Motor neuron (in vitro differentiated cells): ENCODE measurements at regions not wholly inside any gene's neighbourhood (a gene's known extent, or its start where the extent isn't known, plus 50 kb on each side); places are given as distances from the start of the nearest gene placed in this dataset.
A peak's percentile ranks its signal among the peaks of the same experiment; 100 is the strongest.

Experiments used
- ATAC-seq, 8 experiments: fragments of 200-7000 bp; cut with Tn5 transposase; replicated peaks in 6 of 8; 2 replicates each; pipeline ENCODE4 v1.8.0; 2021; ENCODE audit warnings: mild to moderate bottlenecking in 8 of 8, moderate library complexity in 8 of 8
- H3K27ac ChIP-seq, 2 donors: fragments of 250-450 bp; sonication (Bioruptor Pico); 2 replicates each; pipeline ENCODE4 v1.9.0; 2021; ENCODE audit warnings: antibody characterized with exemption in 2 of 2, mild to moderate bottlenecking in 2 of 2, moderate library complexity in 1 of 2
- H3K4me1 ChIP-seq, 2 donors: fragments of 250-450 bp; sonication (Bioruptor Pico); replicated peaks in 1 of 2; 2 replicates each; pipeline ENCODE4 v1.6.1; 2021; ENCODE audit warnings: antibody characterized with exemption in 2 of 2, mild to moderate bottlenecking in 2 of 2, moderate library complexity in 1 of 2
- H3K4me3 ChIP-seq, 5 donors: fragments of 250-450 bp; sonication (Bioruptor Pico); 2 replicates each; pipeline ENCODE4 v1.9.0; 2021; ENCODE audit warnings: antibody characterized with exemption in 5 of 5, mild to moderate bottlenecking in 5 of 5, moderate library complexity in 4 of 5
- WGBS, 10 experiments: fragments of 450-650 bp; shearing (Covaris generic); methylation state at CpG; one replicate each; pipeline ENCODE4 v1.0.0; 2022; 5-methylcytosine and 5-hydroxymethylcytosine counted together
- in situ Hi-C, 9 experiments: fragments of 400-800 bp; cut with MboI; loops; one replicate each; pipeline ENCODE4 v1.15.0; 2021; ENCODE audit warnings: low sequenced_read_pairs in 9 of 9, low pct_unique_long_range_greater_than_20kb in 2 of 9; ENCODE audit not compliant: unreplicated experiment in 9 of 9

DNA sequence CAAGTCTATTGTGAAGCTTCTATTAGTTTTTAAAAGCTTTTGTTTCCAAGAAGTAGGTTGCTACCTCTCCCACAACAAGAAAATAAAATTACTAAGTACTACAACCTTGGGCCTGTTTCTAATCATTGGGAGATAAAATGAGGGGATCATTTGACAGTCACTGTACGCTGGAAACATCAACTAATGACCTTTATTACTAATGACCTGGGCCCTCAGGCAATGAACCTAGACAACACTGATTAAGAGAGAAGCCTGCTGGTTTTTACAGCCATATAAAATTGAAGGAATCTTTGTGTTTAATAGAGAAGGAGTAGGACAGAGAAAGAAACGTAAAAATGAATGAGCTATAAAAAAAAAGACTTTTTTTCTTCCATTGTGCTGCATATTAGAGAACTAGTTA lies 1000.9 kb downstream of the STPG2 start:
- WGBS, 10 experiments = 0 to 83% (median 71%) methylated on average over 1 to 2 of the region's 2 CpGs; no CpG with 5 or more reads in 1 of the 10 experiments
- no peak for ATAC-seq
- Histone ChIP-seq H3K27ac (no peak overlapping the region), H3K4me3 (no peak overlapping the region), H3K4me1 (peaks cover 0 to 2% of the 10 kb centered on the region in 2 donors)
- in situ Hi-C loops = no loop called here

DNA sequence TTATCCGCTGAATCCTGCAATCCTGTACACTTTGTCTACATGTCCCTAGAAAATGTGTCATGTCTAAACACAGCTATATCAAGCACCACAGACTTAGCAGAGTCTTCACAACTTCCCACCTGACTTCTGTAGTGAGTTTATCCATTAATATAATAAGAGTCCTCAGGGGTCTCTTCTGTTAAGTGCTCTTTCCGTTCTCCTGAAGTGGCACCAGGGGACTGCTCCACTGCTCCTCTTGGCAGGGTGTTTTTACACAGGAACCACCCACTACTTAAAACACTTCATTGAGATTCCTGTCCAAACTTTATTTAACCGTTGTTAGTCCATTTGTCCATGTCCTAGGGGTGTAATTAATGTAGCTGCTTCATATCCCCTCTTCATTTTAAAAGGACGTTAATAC lies 1000.4 kb downstream of the STPG2 start:
- ATAC-seq = no peak
- in situ Hi-C loops = no loop called here
- WGBS, 10 experiments = 0 to 100% (median 88%) methylated on average over 3 to 4 of the region's 4 CpGs; no CpG with 5 or more reads in 1 of the 10 experiments
- Histone ChIP-seq H3K4me3 (no peak overlapping the region), H3K27ac (no peak overlapping the region), H3K4me1 (peaks cover 0 to 2% of the 10 kb centered on the region in 2 donors)

DNA sequence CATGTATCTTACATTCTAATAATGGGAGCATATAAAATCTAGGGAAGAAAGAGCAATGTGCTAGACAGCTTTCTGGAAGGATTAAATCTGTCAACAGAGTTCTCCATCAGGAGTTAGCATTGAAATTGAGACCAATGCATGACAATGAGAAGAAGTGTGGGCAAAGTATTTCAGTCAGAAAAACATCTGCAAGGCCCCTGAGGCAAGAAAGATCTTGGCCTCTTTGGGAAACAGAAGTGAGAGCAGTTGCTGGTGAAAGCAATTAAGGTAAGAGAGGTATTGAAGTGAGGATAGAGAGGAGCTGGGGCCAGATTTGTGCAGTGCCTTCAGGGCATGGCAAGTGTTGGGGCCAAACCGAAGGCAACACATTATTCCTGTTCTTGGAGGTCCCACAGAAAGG lies 999.1 kb downstream of the STPG2 start:
- no peak for ATAC-seq
- in situ Hi-C loops = no loop called here
- Histone ChIP-seq H3K4me1 (peaks cover 0 to 2% of the 10 kb centered on the region in 2 donors), H3K4me3 (no peak overlapping the region), H3K27ac (no peak overlapping the region)
- 0 to 100% (median 100%) methylated on average over 1 of the region's 1 CpG; no CpG with 5 or more reads in 7 of the 10 experiments for WGBS, 10 experiments

DNA sequence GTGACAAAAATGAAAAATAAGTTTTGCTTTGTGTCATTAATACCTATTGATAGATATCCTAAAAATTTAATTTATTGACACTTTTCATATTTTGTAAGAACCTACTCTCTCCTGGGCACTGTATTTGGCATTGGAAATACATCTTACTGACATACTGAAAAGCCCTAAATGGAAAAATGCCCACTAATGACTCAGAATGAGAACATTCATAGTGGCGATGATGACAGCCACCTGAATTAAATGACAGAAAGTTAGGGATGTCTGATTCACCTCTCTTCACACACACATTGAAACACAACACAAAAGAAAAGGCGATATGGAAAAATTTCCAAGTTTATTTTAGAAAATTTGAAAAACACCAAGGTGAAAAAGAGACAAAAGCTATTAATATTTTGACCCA lies 992.3 kb downstream of the STPG2 start:
- ATAC-seq = no peak
- Histone ChIP-seq H3K27ac (no peak overlapping the region), H3K4me1 (peaks cover 0 to 5% of the 10 kb centered on the region in 2 donors), H3K4me3 (no peak overlapping the region)
- in situ Hi-C loops = no loop called here
- WGBS, 10 experiments = 0 to 100% (median 52%) methylated on average over 1 to 2 of the region's 2 CpGs; no CpG with 5 or more reads in 4 of the 10 experiments

DNA sequence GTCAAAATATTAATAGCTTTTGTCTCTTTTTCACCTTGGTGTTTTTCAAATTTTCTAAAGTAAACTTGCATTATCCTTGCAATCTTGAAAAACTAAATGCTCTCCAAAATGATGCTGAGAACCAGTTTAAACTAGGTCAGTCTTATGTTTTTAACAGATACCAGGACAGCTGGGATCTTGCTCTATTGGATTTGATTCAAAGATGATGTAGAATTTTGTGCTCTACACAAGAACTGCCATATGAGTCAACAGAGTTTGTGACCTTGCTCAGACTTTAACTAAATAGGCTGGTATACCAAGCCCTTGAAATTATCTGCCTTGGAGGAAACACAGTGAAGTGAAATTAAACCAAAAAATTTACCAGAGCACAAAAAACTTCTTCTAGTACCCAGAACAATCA lies 991.1 kb downstream of the STPG2 start:
- in situ Hi-C loops = no loop called here
- Histone ChIP-seq H3K27ac (no peak overlapping the region), H3K4me3 (no peak overlapping the region), H3K4me1 (peaks cover 0 to 5% of the 10 kb centered on the region in 2 donors)
- ATAC-seq = no peak

DNA sequence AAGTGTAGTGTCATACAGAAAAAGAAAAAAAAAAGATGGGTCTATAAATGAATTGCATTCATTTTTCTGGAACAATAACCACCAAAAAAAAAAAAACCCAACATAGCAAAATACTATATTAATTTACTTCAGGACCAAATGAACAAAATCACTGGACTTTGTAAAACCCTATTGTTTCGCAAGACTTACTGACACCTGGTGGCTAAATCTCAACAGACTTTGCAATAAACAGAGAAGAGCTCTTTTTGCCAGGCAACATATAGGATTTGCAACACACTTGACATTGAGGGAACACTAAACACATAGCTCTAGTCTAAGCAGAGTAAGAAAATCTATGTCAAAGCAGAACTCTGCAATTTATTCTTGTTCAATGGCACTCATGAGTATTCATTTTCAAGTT lies 990.2 kb downstream of the STPG2 start:
- ATAC-seq = peak in 1 of 8 experiments; percentile 30

DNA sequence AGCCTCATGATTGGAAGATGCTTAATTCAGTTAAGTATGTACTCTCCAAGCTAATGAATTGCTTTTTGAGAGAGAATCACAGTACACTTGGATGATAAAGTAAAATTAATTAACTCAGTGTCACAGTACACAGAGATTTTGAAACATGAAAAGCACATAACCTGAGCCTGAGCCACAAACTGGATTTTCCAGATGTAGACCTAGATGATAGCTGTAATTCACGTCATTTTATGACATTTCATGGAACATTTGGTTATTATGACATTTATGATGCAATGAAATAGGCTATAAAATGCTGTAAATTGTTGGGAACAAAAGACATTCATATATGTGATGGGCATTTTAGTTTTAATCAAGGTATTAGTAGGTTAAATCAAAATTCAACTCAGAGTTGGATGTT lies 983.7 kb downstream of the STPG2 start:
- Histone ChIP-seq H3K4me1 (no peaks in the 10 kb centered on the region), H3K4me3 (no peak overlapping the region), H3K27ac (no peak overlapping the region)
- 0 to 100% (median 86%) methylated on average over 1 of the region's 1 CpG; no CpG with 5 or more reads in 2 of the 10 experiments for WGBS, 10 experiments
- in situ Hi-C loops = no loop called here
- ATAC-seq = no peak

More for the DNA sequence above, 990.2 kb downstream of the STPG2 start:
- 11 to 100% (median 78%) methylated on average over 1 of the region's 1 CpG; no CpG with 5 or more reads in 2 of the 10 experiments for WGBS, 10 experiments
- Histone ChIP-seq H3K4me1 (peaks cover 0 to 5% of the 10 kb centered on the region in 2 donors), H3K27ac (no peak overlapping the region), H3K4me3 (no peak overlapping the region)
- in situ Hi-C loops = no loop called here

DNA sequence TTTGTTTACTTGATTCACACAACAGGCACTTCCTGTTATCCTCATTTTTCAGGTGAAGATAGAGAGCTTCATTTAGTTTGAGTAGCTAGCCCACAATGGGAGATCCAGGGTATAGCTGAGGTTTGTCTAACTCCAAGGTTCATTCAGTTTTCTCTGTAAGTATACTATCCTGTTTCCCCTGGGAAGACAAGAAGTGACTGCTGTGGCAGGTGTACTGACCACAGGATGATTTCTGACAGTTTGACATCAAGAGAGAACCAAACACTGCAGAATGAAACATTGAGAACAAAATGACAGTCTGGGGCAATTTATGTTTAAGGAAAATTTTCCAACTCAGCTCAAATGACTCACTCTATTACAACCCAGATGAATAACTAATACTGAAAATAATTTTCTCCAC lies 958.0 kb downstream of the STPG2 start:
- H3K27ac ChIP-seq = no peak overlapping the region
- no peak for ATAC-seq
- no peak overlapping the region for H3K4me3 ChIP-seq
- in situ Hi-C loops = no loop called here
- no peaks in the 10 kb centered on the region for H3K4me1 ChIP-seq

DNA sequence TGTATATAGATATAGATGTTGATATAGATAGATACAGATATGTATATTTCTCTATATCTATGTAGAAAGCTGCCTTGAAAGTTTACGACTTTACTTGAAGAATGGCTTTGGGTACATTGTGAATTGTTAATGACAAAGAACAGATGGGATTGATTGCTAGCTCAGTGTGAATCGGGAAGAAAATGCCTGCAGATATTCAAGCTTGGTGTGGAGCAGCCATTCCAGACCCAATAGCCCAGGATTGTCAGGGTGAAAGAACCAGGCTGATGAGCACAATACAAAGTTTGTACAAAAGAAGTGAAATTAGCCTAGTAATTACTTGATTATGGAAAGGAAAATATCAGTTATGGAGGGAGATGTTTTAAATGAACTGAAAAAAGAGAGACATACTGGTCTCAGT lies 946.2 kb downstream of the STPG2 start:
- Histone ChIP-seq H3K27ac (no peak overlapping the region), H3K4me3 (no peak overlapping the region), H3K4me1 (no peaks in the 10 kb centered on the region)
- 0 to 61% (median 10%) methylated on average over 1 to 2 of the region's 2 CpGs; no CpG with 5 or more reads in 2 of the 10 experiments for WGBS, 10 experiments
- ATAC-seq = no peak
- in situ Hi-C loops = no loop called here

DNA sequence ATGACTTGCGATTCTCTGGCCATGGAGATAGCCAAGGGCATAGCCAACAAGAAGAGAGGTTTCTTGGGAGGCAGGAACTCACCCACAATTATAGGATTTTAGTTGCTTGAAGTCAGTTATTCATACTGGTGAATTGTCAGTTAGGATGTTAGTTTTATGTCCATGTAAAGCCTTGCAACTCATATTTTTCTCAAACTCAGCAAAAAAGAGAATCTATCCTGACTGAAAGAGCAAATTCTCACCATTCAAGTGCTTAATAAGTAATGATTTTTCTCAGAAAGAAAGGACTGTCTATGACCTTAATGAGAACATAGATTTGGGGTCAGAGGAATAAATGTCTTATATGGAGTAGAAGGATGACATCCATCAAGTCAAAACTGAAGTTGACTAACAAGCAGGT lies 934.5 kb downstream of the STPG2 start:
- H3K27ac ChIP-seq = no peak overlapping the region
- no peak overlapping the region for H3K4me3 ChIP-seq
- no peak for ATAC-seq
- in situ Hi-C loops = no loop called here
- WGBS, 10 experiments = 0 to 100% (median 14%) methylated on average over 1 of the region's 1 CpG; no CpG with 5 or more reads in 3 of the 10 experiments
- no peaks in the 10 kb centered on the region for H3K4me1 ChIP-seq

DNA sequence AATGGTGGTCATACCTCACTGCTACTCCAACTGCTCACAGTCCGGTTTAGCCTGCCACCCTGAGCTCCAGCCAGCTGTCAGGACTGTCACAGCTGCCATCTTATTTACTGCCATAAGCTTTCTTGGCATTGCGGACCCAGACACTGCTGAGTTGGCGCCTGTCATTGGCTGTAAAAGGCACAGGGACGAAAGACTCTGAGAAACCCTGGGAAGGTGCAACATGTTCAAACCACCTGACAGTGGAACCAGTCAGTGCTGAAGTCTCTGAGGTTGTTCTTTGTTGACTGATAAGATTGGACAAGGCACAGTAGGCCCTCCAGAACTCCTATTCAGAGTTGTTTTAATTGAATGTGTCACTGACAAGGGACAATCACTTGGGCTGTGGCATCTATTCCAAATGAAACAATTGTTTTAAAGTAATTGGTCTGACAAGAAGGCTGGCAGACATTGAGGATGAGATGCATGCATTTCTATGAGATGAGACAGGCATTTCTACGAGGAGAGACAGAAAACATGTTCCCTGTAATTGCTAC lies 927.8 kb downstream of the STPG2 start:
- Histone ChIP-seq H3K27ac (no peak overlapping the region), H3K4me3 (no peak overlapping the region), H3K4me1 (no peaks in the 10 kb centered on the region)
- no peak for ATAC-seq
- in situ Hi-C loops = no loop called here
- WGBS, 10 experiments = 0 to 100% (median 76%) methylated on average over 1 to 4 of the region's 5 CpGs; no CpG with 5 or more reads in 1 of the 10 experiments

DNA sequence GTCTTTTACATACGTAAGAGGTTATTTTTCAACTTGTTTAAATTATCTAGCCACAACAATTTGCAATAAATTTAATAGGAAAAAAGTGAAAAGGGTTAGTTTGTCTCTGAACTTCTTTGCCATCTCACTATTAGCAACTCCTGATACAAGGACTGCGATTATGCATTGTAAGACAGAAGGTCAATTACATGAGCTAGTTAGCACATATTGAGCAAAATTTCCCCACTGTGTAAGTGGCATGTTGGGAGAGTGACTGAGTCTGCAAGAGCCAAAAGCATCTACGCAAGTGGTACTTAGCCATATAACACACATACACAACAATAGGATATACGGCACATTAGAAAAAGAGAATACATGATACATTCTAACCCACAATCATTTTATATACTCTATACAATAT lies 927.2 kb downstream of the STPG2 start:
- H3K27ac ChIP-seq = no peak overlapping the region
- peak in 1 of 8 experiments; percentile 64 for ATAC-seq
- in situ Hi-C loops = no loop called here
- 5 to 100% (median 87%) methylated on average over 1 to 4 of the region's 4 CpGs for WGBS, 10 experiments
- H3K4me3 ChIP-seq = no peak overlapping the region
- no peaks in the 10 kb centered on the region for H3K4me1 ChIP-seq

DNA sequence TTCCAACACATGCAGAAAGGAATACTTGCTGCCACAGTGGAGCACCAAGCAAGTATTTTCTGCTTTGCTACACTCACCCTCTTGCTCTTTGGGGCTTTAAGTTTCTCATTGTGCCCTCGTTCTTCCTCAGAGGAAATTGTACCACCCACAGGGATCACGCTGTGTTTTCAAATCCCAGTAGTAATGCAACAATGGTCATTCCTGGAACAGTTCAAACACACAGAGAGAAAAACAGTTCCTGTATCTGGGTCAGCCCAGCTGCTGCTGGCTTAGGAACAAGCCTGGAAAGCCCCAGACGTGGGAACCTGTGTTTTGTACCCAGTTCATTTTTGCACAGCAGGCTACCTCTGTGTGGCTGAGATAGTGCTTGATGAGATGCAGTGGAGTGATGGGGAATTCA lies 907.8 kb downstream of the STPG2 start:
- ATAC-seq = peak in 5 of 8 experiments; percentile 20 to 67 (median 38)
- no peak overlapping the region for H3K4me3 ChIP-seq
- in situ Hi-C loops = no loop called here
- H3K27ac ChIP-seq = peak overlapping the region in 1 of 2 donors; percentile 49
- peaks cover 11 to 21% of the 10 kb centered on the region in 2 donors for H3K4me1 ChIP-seq
- WGBS, 10 experiments = 0 to 60% (median 25%) methylated on average over 1 to 3 of the region's 3 CpGs; no CpG with 5 or more reads in 5 of the 10 experiments

DNA sequence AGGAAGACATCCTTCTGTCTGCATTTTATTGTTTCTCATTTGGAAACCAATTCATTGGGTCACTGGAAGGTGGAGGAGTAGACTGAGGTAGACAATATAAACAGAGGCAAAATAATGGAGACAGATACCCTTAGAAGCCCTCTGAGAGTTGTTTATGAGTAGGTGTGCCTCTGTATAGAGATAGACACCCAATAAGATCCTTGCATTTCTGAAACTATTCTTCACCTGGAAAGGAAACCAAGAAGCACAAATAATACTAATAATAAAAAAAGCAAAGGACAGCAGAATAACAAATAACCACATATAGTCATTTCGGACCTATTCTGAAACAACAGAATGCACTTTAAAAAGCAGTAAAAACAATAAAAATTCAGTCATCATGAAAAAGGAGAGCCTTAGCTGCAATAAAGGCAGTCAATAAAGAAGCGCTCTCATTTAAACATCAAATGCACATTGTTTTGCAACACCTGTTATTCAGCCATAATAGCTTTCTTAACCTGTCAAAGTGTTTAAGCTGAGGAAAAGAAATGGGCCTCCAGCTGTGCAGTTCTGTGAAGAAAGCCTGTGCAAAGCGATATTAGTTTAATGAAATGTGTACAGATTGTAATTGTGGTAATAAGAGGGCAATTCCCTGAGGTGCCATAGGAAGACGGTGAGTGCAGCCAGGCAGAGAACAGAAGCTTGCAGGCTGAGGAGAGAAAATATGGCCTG lies 904.2 kb downstream of the STPG2 start:
- peaks cover 11 to 21% of the 10 kb centered on the region in 2 donors for H3K4me1 ChIP-seq
- 0 to 69% (median 31%) methylated on average over 1 to 4 of the region's 4 CpGs for WGBS, 10 experiments
- no peak overlapping the region for H3K27ac ChIP-seq
- in situ Hi-C loops = no loop called here
- no peak overlapping the region for H3K4me3 ChIP-seq
- peak in 5 of 8 experiments; percentile 88 to 98 (median 94) for ATAC-seq
